ENCODE measurements at regions not wholly inside any gene's neighbourhood (a gene's known extent, or its start where the extent isn't known, plus 50 kb on each side); places are given as distances from the start of the nearest gene placed in this dataset.

GRCh38 chr6:26164120-26164505 is 76.9 kb downstream of the HFE start:
- TF ChIP-seq CTCF (IDR thresholded peaks at IDR 0.05) (no peak), POLR2A (IDR thresholded peaks at IDR 0.05) (no peak)
